GM12892 (cell line): ENCODE measurements at regions not wholly inside any gene's neighbourhood (a gene's known extent, or its start where the extent isn't known, plus 50 kb on each side); places are given as distances from the start of the nearest gene placed in this dataset.

Experiments
- POLR2A ChIP-seq: IDR thresholded peaks from 2 replicates; pipeline ENCODE4 v1.6.1; 2011; ENCODE audit warnings: low read depth, low read length, control low read depth
- POLR2AphosphoS5 ChIP-seq: IDR thresholded peaks from 2 replicates; pipeline ENCODE4 v1.6.1; 2011; ENCODE audit warnings: low read depth, low read length, control low read depth
- TAF1 ChIP-seq: IDR thresholded peaks from 2 replicates; pipeline ENCODE4 v1.6.1; 2011; ENCODE audit warnings: low read depth, mild to moderate bottlenecking, control low read depth, low read length, borderline replicate concordance

DNA sequence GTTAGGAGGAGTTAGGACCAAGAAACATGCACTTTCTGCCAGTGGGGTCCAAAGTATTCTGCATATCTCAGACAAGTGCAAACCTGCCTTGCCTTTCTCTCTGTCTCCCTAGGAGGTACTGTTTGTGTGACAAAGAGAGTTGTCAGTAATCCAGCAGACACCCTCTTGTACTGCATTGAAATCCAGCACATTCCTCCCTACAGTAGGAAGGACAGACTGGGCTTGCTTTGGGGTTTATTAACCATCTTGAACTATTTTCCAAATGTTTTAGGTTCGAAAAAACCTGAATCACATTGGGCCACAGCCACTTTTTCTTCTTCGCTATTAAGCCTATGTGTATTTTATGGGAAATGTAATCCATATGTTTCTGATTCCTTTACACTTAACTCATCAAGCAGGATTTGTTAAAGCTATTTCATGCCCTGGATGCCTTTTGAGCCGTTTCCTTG, 204.2 kb upstream of the KCNJ16 start:
- TF ChIP-seq POLR2A (no peak), POLR2AphosphoS5 (no peak), TAF1 (no peak)
